ENCODE measurements at regions not wholly inside any gene's neighbourhood (a gene's known extent, or its start where the extent isn't known, plus 50 kb on each side); places are given as distances from the start of the nearest gene placed in this dataset.

- Histone ChIP-seq H3K27ac (peak overlapping the region in 2 of 4 donors; percentile 15 to 63), H3K4me1 (peaks cover 0 to 6% (median 0%) of the 10 kb centered on the region in 3 donors), H3K9me3 (no peaks in the 10 kb centered on the region), H3K4me3 (no peak overlapping the region), H3K36me3 (no peaks in the 10 kb centered on the region), H3K27me3 (no peaks in the 10 kb centered on the region)
- no peak for TF ChIP-seq CTCF (IDR thresholded peaks at IDR 0.05)
- WGBS, 2 donors: 46 to 51% methylated on average over 2 of the region's 2 CpGs
- ATAC-seq (peak; percentile 34 to 78 (median 58)), FAIRE-seq (peak; percentile 9), DNase-seq (peak in 1 of 6 donors; percentile 25)
- intact Hi-C loops (cut with DNase I): no loop called here
Observed at GRCh38 chr1:217095050-217095622, 371.9 kb upstream of the ESRRG start.

DNA sequence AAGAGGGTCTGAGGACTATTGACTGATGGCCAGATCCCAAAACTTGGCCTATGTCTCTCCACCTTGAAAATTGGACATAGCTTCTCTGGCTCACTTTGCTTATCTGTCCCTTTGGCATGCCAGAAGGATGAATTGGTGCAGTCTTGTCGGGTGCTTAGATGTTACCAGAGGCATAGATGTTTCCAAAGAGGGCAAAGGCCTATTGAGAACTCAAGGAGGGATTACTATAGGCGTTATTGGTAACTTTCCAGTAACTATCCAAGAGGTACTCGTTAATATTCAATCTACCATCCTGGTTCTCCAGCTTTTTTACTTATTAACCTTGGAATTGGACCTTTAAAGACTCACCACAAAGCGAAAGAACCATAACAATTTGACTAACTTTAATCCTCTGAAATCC lies 368.3 kb upstream of the ESRRG start:
- intact Hi-C loops (cut with DNase I): no loop called here
- no peak for DNase-seq
- FAIRE-seq: no peak

GRCh38 chr1:217090060-217090911 lies 367.1 kb upstream of the ESRRG start:
- Histone ChIP-seq H3K4me1 (no peaks in the 10 kb centered on the region), H3K27me3 (no peaks in the 10 kb centered on the region), H3K36me3 (no peaks in the 10 kb centered on the region), H3K27ac (peak overlapping the region; percentile 9 to 80 (median 74)), H3K9me3 (no peaks in the 10 kb centered on the region), H3K4me3 (peak overlapping the region; percentile 13 to 55 (median 40))
- FAIRE-seq: no peak
- 21 to 23% methylated on average over 24 of the region's 24 CpGs for WGBS, 2 donors
- DNase-seq: no peak
- intact Hi-C loops (cut with DNase I): no loop called here
- no peak for TF ChIP-seq CTCF (IDR thresholded peaks at IDR 0.05)
- peak; percentile 11 to 25 (median 16) for ATAC-seq

More for the DNA sequence above, 368.3 kb upstream of the ESRRG start:
- no peaks in the 10 kb centered on the region for H3K36me3 ChIP-seq
- WGBS, 2 donors: 58 to 61% methylated on average over 4 of the region's 4 CpGs
- H3K27ac ChIP-seq: peak overlapping the region in 3 of 4 donors; percentile 73 to 80 (median 75)
- no peaks in the 10 kb centered on the region for H3K9me3 ChIP-seq
- no peak overlapping the region for H3K4me3 ChIP-seq
- no peak for TF ChIP-seq CTCF (IDR thresholded peaks at IDR 0.05)
- peaks cover 0 to 6% (median 0%) of the 10 kb centered on the region in 3 donors for H3K4me1 ChIP-seq
- H3K27me3 ChIP-seq: no peaks in the 10 kb centered on the region
- no peak for ATAC-seq

DNA sequence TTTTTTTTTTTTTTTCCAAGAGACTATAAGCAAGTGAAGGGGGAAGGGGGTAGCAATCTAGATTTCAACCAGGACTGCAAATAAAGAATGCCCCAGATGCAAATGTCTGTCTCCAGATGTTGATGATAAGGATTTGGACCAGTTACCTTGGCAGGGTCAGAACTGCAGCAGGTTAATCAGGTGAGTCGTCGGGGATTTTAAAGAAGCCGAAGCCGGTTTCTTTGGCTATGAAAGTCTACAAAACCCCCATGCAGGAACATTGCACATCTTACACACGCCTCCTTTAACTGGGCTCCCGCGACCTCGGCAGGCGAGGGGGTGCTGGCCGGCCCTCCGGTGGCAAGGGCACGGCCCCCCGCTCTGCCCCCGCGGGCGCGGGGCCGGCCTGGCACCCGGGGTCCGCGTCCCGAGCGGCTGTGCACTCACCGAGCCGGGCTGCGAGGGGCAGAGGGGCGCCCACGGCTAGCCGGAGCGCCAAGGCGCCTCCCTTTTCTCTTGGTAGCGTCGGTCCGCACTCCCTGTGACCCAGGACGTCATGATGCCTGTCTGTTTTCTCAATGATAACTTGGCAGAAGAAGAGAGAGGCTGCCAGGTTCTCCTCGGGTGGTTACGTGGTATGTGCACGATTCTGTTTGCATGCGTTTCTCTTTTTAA lies 366.3 kb upstream of the ESRRG start:
- no peak for FAIRE-seq

More for the DNA sequence above, 366.3 kb upstream of the ESRRG start:
- Histone ChIP-seq H3K36me3 (no peaks in the 10 kb centered on the region), H3K27me3 (no peaks in the 10 kb centered on the region), H3K27ac (peak overlapping the region; percentile 51 to 80 (median 74)), H3K4me1 (no peaks in the 10 kb centered on the region), H3K4me3 (peak overlapping the region; percentile 13 to 55 (median 40)), H3K9me3 (no peaks in the 10 kb centered on the region)
- intact Hi-C loops (cut with DNase I): no loop called here
- ATAC-seq (peak; percentile 66 to 88 (median 79)), DNase-seq (peak in 5 of 6 donors; percentile 23 to 60 (median 30))
- WGBS, 2 donors: 0 to 1% methylated on average over 29 to 39 of the region's 39 CpGs
- TF ChIP-seq CTCF (IDR thresholded peaks at IDR 0.05): no peak

Measured in pancreas (tissue), 10 donors.